B cell (primary cell): ENCODE measurements at regions not wholly inside any gene's neighbourhood (a gene's known extent, or its start where the extent isn't known, plus 50 kb on each side); places are given as distances from the start of the nearest gene placed in this dataset.

ENCODE experiments used
- ATAC-seq: fragments of 200-7000 bp; cut with Tn5 transposase; one replicate; pipeline ENCODE4 v1.10.0; 2021; ENCODE audit warnings: low read depth, mild to moderate bottlenecking, moderate number of reproducible peaks, moderate library complexity
- CTCF ChIA-PET: fragments of 350-600 bp; sonication (Branson Sonifier 250); formaldehyde crosslinking; loops from one replicate; lab custom pipeline; 2021; ENCODE audit warnings: antibody characterized with exemption, inconsistent platforms; lab: Charles Lee
- POLR2A ChIA-PET: fragments of 350-600 bp; sonication (Branson Sonifier 250); formaldehyde crosslinking; loops from one replicate; lab custom pipeline; 2021; ENCODE audit warnings: antibody characterized with exemption; lab: Charles Lee
- DNase-seq: peaks from one replicate; pipeline ENCODE4 v3.0.0; 2013
- H2AFZ ChIP-seq: 2 replicates; pipeline ENCODE4 v1.6.1; 2012; ENCODE audit warnings: mild to moderate bottlenecking, low read depth, low read length; ENCODE audit not compliant: insufficient read depth, poor library complexity, severe bottlenecking
- H3K27ac ChIP-seq, 2 donors: 1 replicate in 1 of 2; 2 replicates in 1 of 2; pipeline ENCODE4 v1.5.1; 2012 to 2013; ENCODE audit warnings: low read length in 2 of 2, mild to moderate bottlenecking in 2 of 2, moderate library complexity in 1 of 2
- H3K27me3 ChIP-seq, 4 experiments: fragments of 200-600 bp in 1 of 4; sonication (generic) in 1 of 4; replicated peaks in 1 of 4; 1 replicate in 2 of 4; 2 replicates in 2 of 4; pipeline versions ENCODE4 v1.6.1 to v1.7.0; 2013 to 2016; ENCODE audit warnings: low read length in 3 of 4, mild to moderate bottlenecking in 2 of 4, mixed read lengths in 1 of 4, moderate library complexity in 1 of 4; ENCODE audit not compliant: insufficient read depth in 4 of 4, control insufficient read depth in 3 of 4; ENCODE audit errors: control extremely low read depth in 1 of 4
- H3K36me3 ChIP-seq, 2 experiments: replicated peaks in 1 of 2; 1 replicate in 1 of 2; 2 replicates in 1 of 2; pipeline versions ENCODE4 v1.6.1 to v1.7.1; 2013; ENCODE audit warnings: low read length in 1 of 2; ENCODE audit not compliant: insufficient read depth in 2 of 2, control insufficient read depth in 1 of 2; ENCODE audit errors: control extremely low read depth in 1 of 2, extremely low read depth in 1 of 2
- H3K4me1 ChIP-seq, 2 donors: fragments of 200-600 bp in 1 of 2; sonication (generic) in 1 of 2; 1 replicate in 1 of 2; 2 replicates in 1 of 2; pipeline versions ENCODE4 v1.5.1 to v1.6.1; 2013 to 2017; ENCODE audit warnings: low read length in 2 of 2; ENCODE audit not compliant: control insufficient read depth in 2 of 2, insufficient read depth in 2 of 2
- H3K4me2 ChIP-seq: replicated peaks from 2 replicates; pipeline ENCODE3; 2012; ENCODE audit warnings: mild to moderate bottlenecking, low read depth, low read length; ENCODE audit not compliant: poor library complexity, severe bottlenecking
- H3K4me3 ChIP-seq, 5 experiments: fragments of 200-600 bp in 1 of 5; sonication (generic) in 1 of 5; 1 replicate in 3 of 5; 2 replicates in 2 of 5; pipeline versions ENCODE4 v1.5.1 to v1.7.0; 2011 to 2016; ENCODE audit warnings: low read length in 4 of 5, mild to moderate bottlenecking in 4 of 5, low read depth in 2 of 5, control low read depth in 1 of 5, moderate library complexity in 1 of 5; ENCODE audit not compliant: insufficient read depth in 1 of 5; ENCODE audit errors: control extremely low read depth in 1 of 5, extremely low read depth in 1 of 5
- H3K79me2 ChIP-seq: fragments of 200-600 bp; sonication (generic); one replicate; pipeline ENCODE4 v1.6.0; 2016; ENCODE audit warnings: low read length; ENCODE audit not compliant: control insufficient read depth, insufficient read depth
- H3K9ac ChIP-seq: fragments of 200-600 bp; sonication (generic); 2 replicates; pipeline ENCODE4 v1.6.1; 2017; ENCODE audit warnings: mild to moderate bottlenecking, low read length, moderate library complexity
- H3K9me3 ChIP-seq, 3 donors: one replicate each; pipeline versions ENCODE4 v1.6.1 to v1.7.1; 2013; ENCODE audit warnings: low read length in 2 of 3; ENCODE audit not compliant: control insufficient read depth in 2 of 3, insufficient read depth in 1 of 3; ENCODE audit errors: control extremely low read depth in 1 of 3
- H4K20me1 ChIP-seq: 2 replicates; pipeline ENCODE4 v1.6.0; 2012; ENCODE audit warnings: mild to moderate bottlenecking, low read length; ENCODE audit not compliant: insufficient read depth, control insufficient read depth, poor library complexity, severe bottlenecking
- H3K27ac Mint-ChIP-seq: one replicate; pipeline ENCODE4 v1.8.0; 2021; ENCODE audit warnings: mixed read lengths
- H3K27me3 Mint-ChIP-seq: one replicate; pipeline ENCODE4 v1.8.0; 2021; ENCODE audit warnings: mixed read lengths
- H3K4me1 Mint-ChIP-seq: one replicate; pipeline ENCODE4 v1.8.0; 2021; ENCODE audit warnings: mixed read lengths
- H3K4me3 Mint-ChIP-seq: one replicate; pipeline ENCODE4 v1.8.0; 2021; ENCODE audit warnings: mixed read lengths
- H3K9me3 Mint-ChIP-seq: one replicate; pipeline ENCODE4 v1.8.0; 2022; ENCODE audit warnings: mixed read lengths; ENCODE audit not compliant: insufficient read depth
- CTCF ChIP-seq: fragments of 200-600 bp; IDR thresholded peaks from one replicate; pipeline ENCODE4 v1.8.0; 2022; ENCODE audit warnings: antibody characterized with exemption, mild to moderate bottlenecking
- EZH2 ChIP-seq: IDR thresholded peaks from 2 replicates; pipeline ENCODE4 v1.6.1; 2012; ENCODE audit warnings: borderline replicate concordance, low read depth, mild to moderate bottlenecking, moderate library complexity, low read length; ENCODE audit not compliant: insufficient read depth, poor library complexity, severe bottlenecking
- WGBS: methylation state at CpG from one replicate; pipeline ENCODE4 v1.1.5; 2013; ENCODE audit warnings: missing lambda C conversion rate; ENCODE audit not compliant: insufficient coverage; 5-methylcytosine and 5-hydroxymethylcytosine counted together
- intact Hi-C: fragments of 100-400 bp; cut with micrococcal nuclease; formaldehyde crosslinking; loops from one replicate; pipeline ENCODE4 v1.10.0; 2022

DNA sequence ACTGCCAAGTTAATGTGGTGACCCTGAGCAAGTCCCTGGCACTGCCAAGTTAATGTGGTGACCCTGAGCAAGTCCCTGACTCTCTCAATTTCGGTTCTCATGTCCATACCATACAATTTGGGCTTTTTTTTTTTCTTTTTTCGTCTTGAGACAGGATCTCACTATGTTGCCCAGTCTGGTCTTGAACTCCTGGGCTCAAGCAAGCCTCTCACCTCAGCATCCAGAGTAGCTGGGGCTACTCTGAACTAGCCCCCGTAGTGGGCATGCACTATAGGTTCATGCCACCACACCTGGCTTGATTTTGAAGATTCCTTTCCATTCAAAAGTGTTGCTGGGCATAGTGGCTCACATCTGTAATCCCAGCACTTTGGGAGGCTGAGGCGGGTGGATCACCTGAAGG, 100.0 kb upstream of the FOXP4 start:
- no peak overlapping the region for H3K4me3 ChIP-seq
- ATAC-seq (no peak), DNase-seq (no peak)
- Mint-ChIP-seq H3K4me3 (no peak overlapping the region), H3K27ac (no peak overlapping the region), H3K9me3 (no peaks in the 10 kb centered on the region), H3K27me3 (peaks cover 16% of the 10 kb centered on the region), H3K4me1 (peaks cover 15% of the 10 kb centered on the region)
- H3K79me2 ChIP-seq: no peaks in the 10 kb centered on the region
- H2AFZ ChIP-seq: no peak overlapping the region
- no peak for TF ChIP-seq CTCF
- no peak overlapping the region for H3K9ac ChIP-seq
- peaks cover 0 to 21% (median 4%) of the 10 kb centered on the region in 4 experiments for H3K27me3 ChIP-seq
- intact Hi-C loops: no loop called here
- CTCF ChIA-PET: no interaction called here
- peaks cover 19 to 24% of the 10 kb centered on the region in 2 donors for H3K4me1 ChIP-seq
- no peaks in the 10 kb centered on the region for H3K36me3 ChIP-seq
- H3K4me2 ChIP-seq: no peak overlapping the region
- H3K9me3 ChIP-seq: peaks cover 0 to 12% (median 0%) of the 10 kb centered on the region in 3 donors
- H4K20me1 ChIP-seq: no peaks in the 10 kb centered on the region
- no peak overlapping the region for H3K27ac ChIP-seq
- POLR2A ChIA-PET: no interaction called here
- 83% methylated on average over 4 of the region's 4 CpGs for WGBS

DNA sequence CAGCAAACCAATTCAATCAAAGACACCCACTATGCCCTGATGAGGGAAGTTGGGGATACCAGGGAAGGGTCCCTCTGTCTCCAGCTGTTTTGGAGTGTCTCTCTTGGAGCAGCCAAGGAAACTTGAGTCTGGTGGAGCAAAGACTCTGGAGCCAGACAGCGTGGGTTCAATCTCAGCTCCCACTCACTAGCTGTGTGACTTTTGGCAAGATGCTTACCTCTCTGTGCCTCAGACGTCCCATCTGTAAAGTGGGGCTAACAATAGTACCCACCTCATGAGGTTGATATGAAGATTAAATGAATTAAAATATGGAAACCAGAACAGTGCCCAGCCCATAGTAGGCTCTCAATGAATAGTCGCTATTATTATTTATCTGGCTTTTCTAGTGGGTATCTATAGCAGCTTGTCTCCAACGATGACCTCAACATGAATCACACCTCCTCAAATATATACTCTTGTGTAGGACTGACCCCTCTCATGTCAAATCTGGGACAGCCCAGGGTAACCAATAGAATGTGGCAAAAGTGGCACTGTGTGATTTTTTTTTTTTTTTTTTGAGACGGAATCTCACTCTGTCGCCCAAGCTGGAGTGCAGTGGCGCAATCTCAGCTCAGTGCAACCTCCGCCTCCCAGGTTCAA, 99.2 kb upstream of the FOXP4 start:
- H3K4me1 ChIP-seq: peaks cover 10 to 15% of the 10 kb centered on the region in 2 donors
- ATAC-seq (no peak), DNase-seq (no peak)
- H4K20me1 ChIP-seq: no peaks in the 10 kb centered on the region
- H2AFZ ChIP-seq: no peak overlapping the region
- intact Hi-C loops: no loop called here
- H3K79me2 ChIP-seq: no peaks in the 10 kb centered on the region
- POLR2A ChIA-PET: interaction anchor here (0.6 kb wide), 1 partner anchor 237 kb away, joined by 3 read pairs; no protein-coding TSS in a partner anchor
- peaks cover 0 to 7% (median 0%) of the 10 kb centered on the region in 3 donors for H3K9me3 ChIP-seq
- TF ChIP-seq CTCF: no peak
- TF ChIP-seq EZH2: no peak
- H3K27ac ChIP-seq: no peak overlapping the region
- Mint-ChIP-seq H3K4me1 (peaks cover 7% of the 10 kb centered on the region), H3K4me3 (no peak overlapping the region), H3K27me3 (peaks cover 16% of the 10 kb centered on the region), H3K9me3 (no peaks in the 10 kb centered on the region), H3K27ac (no peak overlapping the region)
- no peak overlapping the region for H3K4me3 ChIP-seq
- no peak overlapping the region for H3K4me2 ChIP-seq
- H3K36me3 ChIP-seq: no peaks in the 10 kb centered on the region
- CTCF ChIA-PET: no interaction called here
- H3K9ac ChIP-seq: no peak overlapping the region
- 92% methylated on average over 2 of the region's 8 CpGs for WGBS
- H3K27me3 ChIP-seq: peaks cover 0 to 21% (median 4%) of the 10 kb centered on the region in 4 experiments
